ENCODE measurements at regions not wholly inside any gene's neighbourhood (a gene's known extent, or its start where the extent isn't known, plus 50 kb on each side); places are given as distances from the start of the nearest gene placed in this dataset.

DNA sequence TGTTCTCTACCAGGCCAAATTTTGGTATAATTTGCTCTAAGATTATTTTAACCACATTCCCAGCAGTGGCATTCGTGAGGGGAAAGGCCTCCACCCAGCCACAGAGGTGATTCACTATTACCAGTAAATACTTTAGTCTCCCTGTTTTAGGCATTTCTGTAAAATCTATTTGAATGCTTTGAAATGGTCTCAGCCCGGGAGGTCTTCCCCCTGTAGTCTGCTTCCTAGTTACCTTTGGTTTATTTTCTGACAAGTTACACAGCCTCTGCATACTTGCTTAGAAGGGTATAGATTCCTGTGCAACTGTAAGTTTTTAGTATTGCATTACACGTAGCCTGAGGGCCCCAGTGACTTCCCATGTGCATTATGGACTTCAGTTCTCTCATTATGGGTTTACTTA, 248.7 kb downstream of the C6orf118 start (continued):
- TF ChIP-seq ZSCAN9 (CRISPR knock-in tag; IDR thresholded peaks at IDR 0.05; ENCODE audit: borderline replicate concordance) (no peak), ZEB1 (IDR thresholded peaks at IDR 0.05; ENCODE audit: insufficient replicate concordance, low read depth) (no peak), KLF12 (CRISPR knock-in tag; IDR thresholded peaks at IDR 0.05; ENCODE audit: borderline replicate concordance) (no peak)

DNA sequence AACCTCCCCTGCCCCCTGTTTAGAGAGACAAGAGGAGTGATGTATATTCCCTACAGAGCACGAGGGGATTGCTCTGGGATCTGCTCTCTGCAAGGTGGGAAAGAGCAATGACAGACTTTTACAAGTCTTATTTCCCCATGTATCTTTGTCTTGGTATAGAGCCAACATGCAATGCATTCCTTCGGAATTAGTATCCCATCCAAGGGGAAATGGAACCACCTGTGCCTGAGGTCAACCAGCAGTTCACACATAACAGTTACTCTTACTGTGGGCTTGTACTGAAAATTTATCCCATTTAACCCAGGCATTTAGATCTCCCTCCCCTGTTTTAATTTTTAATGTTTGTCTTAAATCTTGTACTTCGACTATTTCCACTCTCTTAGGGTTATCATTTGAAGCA, 250.4 kb downstream of the C6orf118 start:
- Histone ChIP-seq H3K79me2 (ENCODE audit: insufficient read depth, low read length) (no peaks in the 10 kb centered on the region), H3K27me3 (ENCODE audit: control insufficient read depth in 1 of 2, insufficient read depth in 2 of 2, low read length in 2 of 2) (no peaks in the 10 kb centered on the region), H2AFZ (ENCODE audit: low read length) (no peak overlapping the region), H4K20me1 (ENCODE audit: insufficient read depth, low read length) (no peaks in the 10 kb centered on the region), H3K9ac (ENCODE audit: insufficient read depth, low read depth, low read length) (no peak overlapping the region), H3K27ac (ENCODE audit: extremely low read length, insufficient read depth, low read length) (no peak overlapping the region), H3K4me1 (ENCODE audit: insufficient read depth, low read length) (no peaks in the 10 kb centered on the region), H3K36me3 (replicated peaks in 1 of 2; ENCODE audit: control insufficient read depth in 1 of 2, insufficient read depth in 2 of 2, low read length in 2 of 2) (no peaks in the 10 kb centered on the region), H3K4me2 (ENCODE audit: low read depth, low read length) (no peak overlapping the region), H3K4me3 (replicated peaks in 1 of 3; ENCODE audit: insufficient read depth in 1 of 3, low read depth in 2 of 3, low read length in 3 of 3) (no peak overlapping the region), H3K9me3 (ENCODE audit: low read length) (peaks cover 86% of the 10 kb centered on the region)
- no TSS peak for BruUV-seq (replicated peaks)
- FAIRE-seq (no peak), DNase-seq (ENCODE audit: low spot score) (no peak), ATAC-seq (no peak)
- POLR2A ChIA-PET: no interaction called here
- intact Hi-C loops (cut with micrococcal nuclease; ENCODE audit: unreplicated experiment) (no loop called here), in situ Hi-C loops (cut with HindIII; ENCODE audit: extremely low pct_ligation_motif_present, low pct_unique_long_range_greater_than_20kb) (no loop called here)
- WGBS (ENCODE audit: low lambda C conversion rate): 3% methylated on average over 3 of the region's 3 CpGs
- CTCF ChIA-PET (ENCODE audit: low intra/inter-chr PET ratio, low total read pairs): no interaction called here
- TF ChIP-seq, protein P1, sequence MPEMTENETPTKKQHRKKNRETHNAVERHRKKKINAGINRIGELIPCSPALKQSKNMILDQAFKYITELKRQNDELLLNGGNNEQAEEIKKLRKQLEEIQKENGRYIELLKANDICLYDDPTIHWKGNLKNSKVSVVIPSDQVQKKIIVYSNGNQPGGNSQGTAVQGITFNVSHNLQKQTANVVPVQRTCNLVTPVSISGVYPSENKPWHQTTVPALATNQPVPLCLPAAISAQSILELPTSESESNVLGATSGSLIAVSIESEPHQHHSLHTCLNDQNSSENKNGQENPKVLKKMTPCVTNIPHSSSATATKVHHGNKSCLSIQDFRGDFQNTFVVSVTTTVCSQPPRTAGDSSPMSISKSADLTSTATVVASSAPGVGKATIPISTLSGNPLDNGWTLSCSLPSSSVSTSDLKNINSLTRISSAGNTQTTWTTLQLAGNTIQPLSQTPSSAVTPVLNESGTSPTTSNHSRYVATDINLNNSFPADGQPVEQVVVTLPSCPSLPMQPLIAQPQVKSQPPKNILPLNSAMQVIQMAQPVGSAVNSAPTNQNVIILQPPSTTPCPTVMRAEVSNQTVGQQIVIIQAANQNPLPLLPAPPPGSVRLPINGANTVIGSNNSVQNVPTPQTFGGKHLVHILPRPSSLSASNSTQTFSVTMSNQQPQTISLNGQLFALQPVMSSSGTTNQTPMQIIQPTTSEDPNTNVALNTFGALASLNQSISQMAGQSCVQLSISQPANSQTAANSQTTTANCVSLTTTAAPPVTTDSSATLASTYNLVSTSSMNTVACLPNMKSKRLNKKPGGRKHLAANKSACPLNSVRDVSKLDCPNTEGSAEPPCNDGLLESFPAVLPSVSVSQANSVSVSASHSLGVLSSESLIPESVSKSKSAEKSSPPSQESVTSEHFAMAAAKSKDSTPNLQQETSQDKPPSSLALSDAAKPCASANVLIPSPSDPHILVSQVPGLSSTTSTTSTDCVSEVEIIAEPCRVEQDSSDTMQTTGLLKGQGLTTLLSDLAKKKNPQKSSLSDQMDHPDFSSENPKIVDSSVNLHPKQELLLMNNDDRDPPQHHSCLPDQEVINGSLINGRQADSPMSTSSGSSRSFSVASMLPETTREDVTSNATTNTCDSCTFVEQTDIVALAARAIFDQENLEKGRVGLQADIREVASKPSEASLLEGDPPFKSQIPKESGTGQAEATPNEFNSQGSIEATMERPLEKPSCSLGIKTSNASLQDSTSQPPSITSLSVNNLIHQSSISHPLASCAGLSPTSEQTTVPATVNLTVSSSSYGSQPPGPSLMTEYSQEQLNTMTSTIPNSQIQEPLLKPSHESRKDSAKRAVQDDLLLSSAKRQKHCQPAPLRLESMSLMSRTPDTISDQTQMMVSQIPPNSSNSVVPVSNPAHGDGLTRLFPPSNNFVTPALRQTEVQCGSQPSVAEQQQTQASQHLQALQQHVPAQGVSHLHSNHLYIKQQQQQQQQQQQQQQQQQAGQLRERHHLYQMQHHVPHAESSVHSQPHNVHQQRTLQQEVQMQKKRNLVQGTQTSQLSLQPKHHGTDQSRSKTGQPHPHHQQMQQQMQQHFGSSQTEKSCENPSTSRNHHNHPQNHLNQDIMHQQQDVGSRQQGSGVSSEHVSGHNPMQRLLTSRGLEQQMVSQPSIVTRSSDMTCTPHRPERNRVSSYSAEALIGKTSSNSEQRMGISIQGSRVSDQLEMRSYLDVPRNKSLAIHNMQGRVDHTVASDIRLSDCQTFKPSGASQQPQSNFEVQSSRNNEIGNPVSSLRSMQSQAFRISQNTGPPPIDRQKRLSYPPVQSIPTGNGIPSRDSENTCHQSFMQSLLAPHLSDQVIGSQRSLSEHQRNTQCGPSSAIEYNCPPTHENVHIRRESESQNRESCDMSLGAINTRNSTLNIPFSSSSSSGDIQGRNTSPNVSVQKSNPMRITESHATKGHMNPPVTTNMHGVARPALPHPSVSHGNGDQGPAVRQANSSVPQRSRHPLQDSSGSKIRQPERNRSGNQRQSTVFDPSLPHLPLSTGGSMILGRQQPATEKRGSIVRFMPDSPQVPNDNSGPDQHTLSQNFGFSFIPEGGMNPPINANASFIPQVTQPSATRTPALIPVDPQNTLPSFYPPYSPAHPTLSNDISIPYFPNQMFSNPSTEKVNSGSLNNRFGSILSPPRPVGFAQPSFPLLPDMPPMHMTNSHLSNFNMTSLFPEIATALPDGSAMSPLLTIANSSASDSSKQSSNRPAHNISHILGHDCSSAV (CRISPR knock-in tag; IDR thresholded peaks at IDR 0.05; ENCODE audit: borderline replicate concordance): no peak
- no peak for TF ChIP-seq SKI (IDR thresholded peaks at IDR 0.05; ENCODE audit: partially characterized antibody)
- TF ChIP-seq, protein P2, sequence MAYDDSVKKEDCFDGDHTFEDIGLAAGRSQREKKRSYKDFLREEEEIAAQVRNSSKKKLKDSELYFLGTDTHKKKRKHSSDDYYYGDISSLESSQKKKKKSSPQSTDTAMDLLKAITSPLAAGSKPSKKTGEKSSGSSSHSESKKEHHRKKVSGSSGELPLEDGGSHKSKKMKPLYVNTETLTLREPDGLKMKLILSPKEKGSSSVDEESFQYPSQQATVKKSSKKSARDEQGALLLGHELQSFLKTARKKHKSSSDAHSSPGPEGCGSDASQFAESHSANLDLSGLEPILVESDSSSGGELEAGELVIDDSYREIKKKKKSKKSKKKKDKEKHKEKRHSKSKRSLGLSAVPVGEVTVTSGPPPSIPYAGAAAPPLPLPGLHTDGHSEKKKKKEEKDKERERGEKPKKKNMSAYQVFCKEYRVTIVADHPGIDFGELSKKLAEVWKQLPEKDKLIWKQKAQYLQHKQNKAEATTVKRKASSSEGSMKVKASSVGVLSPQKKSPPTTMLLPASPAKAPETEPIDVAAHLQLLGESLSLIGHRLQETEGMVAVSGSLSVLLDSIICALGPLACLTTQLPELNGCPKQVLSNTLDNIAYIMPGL (CRISPR knock-in tag; IDR thresholded peaks at IDR 0.05; ENCODE audit: borderline replicate concordance in 1 of 2, low read depth in 1 of 2): no peak
- TF ChIP-seq ZNF530 (CRISPR knock-in tag; IDR thresholded peaks at IDR 0.05; ENCODE audit: low read depth): no peak
- no peak for TF ChIP-seq KMT2B (CRISPR knock-in tag; IDR thresholded peaks at IDR 0.05)
- TF ChIP-seq SMC3 (IDR thresholded peaks at IDR 0.05; ENCODE audit: low read length): no peak
- TF ChIP-seq, protein P3, sequence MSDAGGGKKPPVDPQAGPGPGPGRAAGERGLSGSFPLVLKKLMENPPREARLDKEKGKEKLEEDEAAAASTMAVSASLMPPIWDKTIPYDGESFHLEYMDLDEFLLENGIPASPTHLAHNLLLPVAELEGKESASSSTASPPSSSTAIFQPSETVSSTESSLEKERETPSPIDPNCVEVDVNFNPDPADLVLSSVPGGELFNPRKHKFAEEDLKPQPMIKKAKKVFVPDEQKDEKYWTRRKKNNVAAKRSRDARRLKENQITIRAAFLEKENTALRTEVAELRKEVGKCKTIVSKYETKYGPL (CRISPR knock-in tag; IDR thresholded peaks at IDR 0.05): no peak
- TF ChIP-seq SNAPC2 (CRISPR knock-in tag; IDR thresholded peaks at IDR 0.05): no peak
- no peak for TF ChIP-seq ZNF333 (CRISPR knock-in tag; IDR thresholded peaks at IDR 0.05; ENCODE audit: borderline replicate concordance)
- TF ChIP-seq GFI1 (CRISPR knock-in tag; IDR thresholded peaks at IDR 0.05; ENCODE audit: borderline replicate concordance): no peak

Data from HepG2 (cell line).